ENCODE measurements at regions not wholly inside any gene's neighbourhood (a gene's known extent, or its start where the extent isn't known, plus 50 kb on each side); places are given as distances from the start of the nearest gene placed in this dataset.

DNA sequence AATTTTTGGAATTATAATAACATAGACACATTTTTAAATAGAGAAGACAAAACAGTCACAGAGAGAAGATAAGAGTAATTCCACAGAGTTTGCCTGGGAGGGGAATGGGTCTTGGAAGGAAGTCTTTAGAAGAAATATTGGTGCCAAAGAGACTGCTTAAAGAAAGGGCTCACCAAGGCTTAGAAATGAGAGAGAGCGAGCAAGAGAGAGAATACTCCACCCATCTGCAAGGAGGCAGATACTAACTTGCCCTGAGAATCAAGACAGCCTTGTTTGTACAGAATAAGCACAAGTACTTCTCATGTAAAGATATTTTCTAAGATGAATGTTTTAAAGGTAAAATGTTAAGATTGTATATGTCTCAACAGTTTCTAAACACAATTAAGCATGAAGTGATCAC lies 165.5 kb downstream of the SLC38A4 start:
- Histone ChIP-seq H3K9ac (replicated peaks in 1 of 4; ENCODE audit: extremely low read depth in 1 of 4, low read depth in 3 of 4, low read length in 3 of 4) (no peak overlapping the region), H4K8ac (ENCODE audit: extremely low read depth, insufficient read depth, low read length) (no peak overlapping the region), H3K4me1 (replicated peaks in 1 of 4; ENCODE audit: control insufficient read depth in 3 of 4, insufficient read depth in 4 of 4, low read length in 3 of 4) (no peaks in the 10 kb centered on the region; a peak in 1 of 7 replicates), H3K4ac (replicated peaks; ENCODE audit: insufficient read length, low read depth, low read length) (no peak overlapping the region), H2BK12ac (ENCODE audit: low read depth, low read length) (no peak overlapping the region), H3K14ac (ENCODE audit: insufficient read length) (no peak overlapping the region), H3K4me2 (ENCODE audit: insufficient read depth in 1 of 2, low read depth in 2 of 2, low read length in 2 of 2) (no peak overlapping the region), H3K79me1 (ENCODE audit: low read depth, low read length) (no peaks in the 10 kb centered on the region), H4K91ac (replicated peaks; ENCODE audit: insufficient read length, low read length) (no peak overlapping the region), H4K20me1 (replicated peaks in 1 of 2; ENCODE audit: control insufficient read depth in 1 of 2, insufficient read depth in 2 of 2, low read length in 2 of 2) (no peaks in the 10 kb centered on the region), H2BK120ac (replicated peaks; ENCODE audit: low read depth, low read length) (no peak overlapping the region), H2BK15ac (ENCODE audit: low read length) (no peak overlapping the region), H3K27ac (ENCODE audit: low read depth, low read length) (no peak overlapping the region), H3K23ac (ENCODE audit: insufficient read length) (no peak overlapping the region), H2BK5ac (ENCODE audit: low read depth, low read length) (no peak overlapping the region), H2AK5ac (ENCODE audit: low read depth, low read length) (no peak overlapping the region), H3K18ac (ENCODE audit: extremely low read depth, low read length) (no peak overlapping the region), H2AFZ (ENCODE audit: low read length) (no peak overlapping the region), H3K23me2 (ENCODE audit: low read depth, low read length) (no peaks in the 10 kb centered on the region), H3K4me3 (ENCODE audit: extremely low read depth in 1 of 4, insufficient read depth in 2 of 4, low read depth in 3 of 4, low read length in 4 of 4) (no peak overlapping the region), H3K79me2 (ENCODE audit: control insufficient read depth in 1 of 2, insufficient read depth in 2 of 2, low read length in 2 of 2) (no peaks in the 10 kb centered on the region), H2BK20ac (ENCODE audit: low read length) (no peak overlapping the region), H3K56ac (replicated peaks; ENCODE audit: insufficient read length, low read depth, low read length) (no peak overlapping the region), H3K9me3 (ENCODE audit: insufficient read depth in 2 of 2, low read depth in 1 of 2, low read length in 1 of 2) (no peaks in the 10 kb centered on the region), H4K5ac (ENCODE audit: insufficient read length, low read depth, low read length) (no peak overlapping the region), H3K36me3 (ENCODE audit: control insufficient read depth in 2 of 4, insufficient read depth in 4 of 4, low read length in 3 of 4) (no peaks in the 10 kb centered on the region), H3K27me3 (replicated peaks in 1 of 4; ENCODE audit: control insufficient read depth in 3 of 4, extremely low read depth in 1 of 4, insufficient read depth in 3 of 4, low read length in 3 of 4) (no peaks in the 10 kb centered on the region)
- no peak for FAIRE-seq
- TF ChIP-seq EZH2 (IDR thresholded peaks at IDR 0.05; ENCODE audit: low read depth, low read length, severe bottlenecking) (no peak), ASH2L (IDR thresholded peaks at IDR 0.05; ENCODE audit: low read length) (no peak), BACH1 (IDR thresholded peaks at IDR 0.05; ENCODE audit: low read length) (no peak), EGR1 (IDR thresholded peaks at IDR 0.05; ENCODE audit: borderline replicate concordance, low read depth, low read length) (no peak), BRCA1 (IDR thresholded peaks at IDR 0.05; ENCODE audit: low read depth, low read length) (no peak)
- 84% methylated on average over 1 of the region's 1 CpG; no CpG with 5 or more reads in 1 of the 2 experiments for WGBS, 2 experiments (ENCODE audit: extremely low coverage in 1 of 2, insufficient coverage in 1 of 2, insufficient read length in 1 of 2, insufficient replicate concordance in 2 of 2, low coverage in 1 of 2, low lambda C conversion rate in 2 of 2, missing lambda C conversion rate in 1 of 2)
- no peak for DNase-seq (ENCODE audit: low read depth in 1 of 2, low spot score in 2 of 2)
- ChIA-PET CTCF (ENCODE audit: partially characterized antibody) (no interaction called here), POLR2A (ENCODE audit: partially characterized antibody) (no interaction called here)
